Stomach (tissue), 8 donors: ENCODE measurements at regions not wholly inside any gene's neighbourhood (a gene's known extent, or its start where the extent isn't known, plus 50 kb on each side); places are given as distances from the start of the nearest gene placed in this dataset.

Source experiments
- DNase-seq, 2 donors: peaks; one replicate each; pipeline versions ENCODE4 v3.0.0 to v3.0.0-alpha.2; 2013 to 2019
- H3K27ac ChIP-seq, 5 donors: fragments of 200-600 bp in 4 of 5; sonication (generic) in 4 of 5; one replicate each; pipeline ENCODE4 v1.5.1; 2013 to 2019; ENCODE audit warnings: mild to moderate bottlenecking in 1 of 5, moderate library complexity in 1 of 5
- H3K27me3 ChIP-seq, 3 donors: fragments of 200-600 bp; sonication (generic); one replicate each; pipeline ENCODE4 v1.5.1; 2017 to 2019; ENCODE audit warnings: mixed run types in 1 of 3
- H3K36me3 ChIP-seq, 4 donors: fragments of 200-600 bp; sonication (generic); 1 replicate in 3 of 4; 2 replicates in 1 of 4; pipeline ENCODE4 v1.5.1; 2016 to 2019
- H3K4me1 ChIP-seq, 4 donors: fragments of 200-600 bp; sonication (generic); one replicate each; pipeline ENCODE4 v1.5.1; 2016 to 2019
- H3K4me3 ChIP-seq, 4 donors: fragments of 200-600 bp; sonication (generic) in 3 of 4; one replicate each; pipeline ENCODE4 v1.5.1; 2016 to 2019; ENCODE audit warnings: mild to moderate bottlenecking in 1 of 4
- H3K9me3 ChIP-seq, 4 donors: fragments of 200-600 bp; sonication (generic); one replicate each; pipeline ENCODE4 v1.5.1; 2016 to 2019
- EP300 ChIP-seq: sonication (generic); formaldehyde crosslinking; IDR thresholded peaks from one replicate; pipeline ENCODE4 v1.6.1; 2017; ENCODE audit warnings: antibody characterized with exemption
- POLR2A ChIP-seq, 4 donors: fragments of 450-650 bp; IDR thresholded peaks; one replicate each; pipeline ENCODE4 v1.6.1; 2016; ENCODE audit warnings: antibody characterized with exemption in 4 of 4, control low read depth in 2 of 4, mild to moderate bottlenecking in 1 of 4, moderate library complexity in 1 of 4
- POLR2AphosphoS5 ChIP-seq, 3 donors: sonication (generic); formaldehyde crosslinking; IDR thresholded peaks; one replicate each; pipeline ENCODE4 v1.6.1; 2016; ENCODE audit warnings: antibody characterized with exemption in 3 of 3
- WGBS, 5 donors: extraction: QIAGEN DNeasy Blood & Tissue Kit in 3 of 5; methylation state at CpG; one replicate each; pipeline versions ENCODE4 v1.1.5 to v1.1.7; 2013 to 2018; 5-methylcytosine and 5-hydroxymethylcytosine counted together
- intact Hi-C: fragments of 100-400 bp; cut with DNase I; formaldehyde crosslinking; loops from one replicate; pipeline ENCODE4 v1.15.1; 2023; ENCODE audit warnings: low total_unique reads
- TF ChIP-seq, protein P1 (sequence below), 7 experiments: fragments of 450-650 bp in 4 of 7; fragments of 200-600 bp in 3 of 7; sonication (generic) in 3 of 7; IDR thresholded peaks; one replicate each; pipeline ENCODE4 v1.5.1; 2016 to 2019; ENCODE audit warnings: antibody characterized with exemption in 7 of 7, control low read depth in 2 of 7, mild to moderate bottlenecking in 1 of 7
- donor health status: healthy with polysubstance abuse.
- donor health status: Bipolar disorder and iron deficiency.
- donor health status: healthy.

GRCh38 chr18:76764291-76764901, 58.0 kb upstream of the ZNF236 start:
- no peaks in the 10 kb centered on the region for H3K4me1 ChIP-seq
- TF ChIP-seq EP300 (no peak), POLR2AphosphoS5 (IDR thresholded peaks at IDR 0.05) (no peak), POLR2A (IDR thresholded peaks at IDR 0.05) (no peak)
- TF ChIP-seq, protein P1, sequence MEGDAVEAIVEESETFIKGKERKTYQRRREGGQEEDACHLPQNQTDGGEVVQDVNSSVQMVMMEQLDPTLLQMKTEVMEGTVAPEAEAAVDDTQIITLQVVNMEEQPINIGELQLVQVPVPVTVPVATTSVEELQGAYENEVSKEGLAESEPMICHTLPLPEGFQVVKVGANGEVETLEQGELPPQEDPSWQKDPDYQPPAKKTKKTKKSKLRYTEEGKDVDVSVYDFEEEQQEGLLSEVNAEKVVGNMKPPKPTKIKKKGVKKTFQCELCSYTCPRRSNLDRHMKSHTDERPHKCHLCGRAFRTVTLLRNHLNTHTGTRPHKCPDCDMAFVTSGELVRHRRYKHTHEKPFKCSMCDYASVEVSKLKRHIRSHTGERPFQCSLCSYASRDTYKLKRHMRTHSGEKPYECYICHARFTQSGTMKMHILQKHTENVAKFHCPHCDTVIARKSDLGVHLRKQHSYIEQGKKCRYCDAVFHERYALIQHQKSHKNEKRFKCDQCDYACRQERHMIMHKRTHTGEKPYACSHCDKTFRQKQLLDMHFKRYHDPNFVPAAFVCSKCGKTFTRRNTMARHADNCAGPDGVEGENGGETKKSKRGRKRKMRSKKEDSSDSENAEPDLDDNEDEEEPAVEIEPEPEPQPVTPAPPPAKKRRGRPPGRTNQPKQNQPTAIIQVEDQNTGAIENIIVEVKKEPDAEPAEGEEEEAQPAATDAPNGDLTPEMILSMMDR (IDR thresholded peaks at IDR 0.05): no peak
- DNase-seq: no peak
- H3K9me3 ChIP-seq: peaks cover 0 to 7% (median 3%) of the 10 kb centered on the region in 4 donors
- no peak overlapping the region for H3K4me3 ChIP-seq
- no peak overlapping the region for H3K27ac ChIP-seq
- WGBS, 5 donors: 82 to 91% (median 89%) methylated on average over 10 of the region's 10 CpGs
- no peaks in the 10 kb centered on the region for H3K27me3 ChIP-seq
- intact Hi-C loops: no loop called here
- no peaks in the 10 kb centered on the region for H3K36me3 ChIP-seq

- TF ChIP-seq EP300 (no peak), POLR2A (IDR thresholded peaks at IDR 0.05) (no peak), POLR2AphosphoS5 (IDR thresholded peaks at IDR 0.05) (no peak)
- TF ChIP-seq, protein P1 (IDR thresholded peaks at IDR 0.05): no peak
- no peaks in the 10 kb centered on the region for H3K36me3 ChIP-seq
- WGBS, 5 donors: 87 to 97% (median 93%) methylated on average over 21 to 24 of the region's 24 CpGs
- H3K4me3 ChIP-seq: no peak overlapping the region
- H3K4me1 ChIP-seq: peaks cover 0 to 15% (median 5%) of the 10 kb centered on the region in 4 donors
- H3K27me3 ChIP-seq: no peaks in the 10 kb centered on the region
- H3K27ac ChIP-seq: peak overlapping the region in 1 of 5 donors; percentile 29
- no peaks in the 10 kb centered on the region for H3K9me3 ChIP-seq
- no peak for DNase-seq
- intact Hi-C loops: no loop called here
Measured at GRCh38 chr18:76759056-76759455, 63.3 kb upstream of the ZNF236 start.

DNA sequence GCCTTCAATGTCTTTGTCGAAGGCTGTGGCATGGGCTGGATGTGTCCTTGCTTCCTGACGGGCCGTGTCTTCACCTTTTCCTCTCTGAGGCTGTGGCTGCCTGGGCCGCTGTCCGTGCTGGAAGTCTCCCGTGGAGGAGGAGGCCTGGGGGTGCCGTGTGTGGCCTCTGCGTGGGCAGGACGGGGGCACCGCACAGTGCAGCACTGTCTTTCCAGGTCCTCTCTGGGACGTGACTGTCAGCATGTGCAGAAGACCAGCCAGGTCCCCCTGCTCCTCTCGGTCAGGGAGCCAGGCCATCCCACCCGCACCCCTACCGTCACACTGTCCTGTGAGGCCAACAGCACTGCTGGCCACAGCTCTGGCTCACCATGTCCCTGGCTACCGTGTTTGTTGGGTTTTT, 64.4 kb upstream of the ZNF236 start:
- Histone ChIP-seq H3K36me3 (no peaks in the 10 kb centered on the region), H3K4me1 (peaks cover 0 to 15% (median 5%) of the 10 kb centered on the region in 4 donors), H3K27ac (peak overlapping the region in 3 of 5 donors; percentile 33 to 71 (median 64)), H3K4me3 (no peak overlapping the region), H3K27me3 (no peaks in the 10 kb centered on the region), H3K9me3 (no peaks in the 10 kb centered on the region)
- no peak for DNase-seq
- no peak for TF ChIP-seq POLR2AphosphoS5 (IDR thresholded peaks at IDR 0.05)
- TF ChIP-seq POLR2A (IDR thresholded peaks at IDR 0.05): no peak
- TF ChIP-seq, protein P1 (IDR thresholded peaks at IDR 0.05): no peak
- TF ChIP-seq EP300: no peak
- intact Hi-C loops: no loop called here
- 71 to 93% (median 89%) methylated on average over 10 to 15 of the region's 15 CpGs for WGBS, 5 donors

- Histone ChIP-seq H3K9me3 (no peaks in the 10 kb centered on the region), H3K27ac (peak overlapping the region in 3 of 5 donors; percentile 33 to 71 (median 64)), H3K4me1 (peaks cover 0 to 15% (median 5%) of the 10 kb centered on the region in 4 donors), H3K36me3 (no peaks in the 10 kb centered on the region), H3K4me3 (no peak overlapping the region), H3K27me3 (no peaks in the 10 kb centered on the region)
- TF ChIP-seq POLR2AphosphoS5 (IDR thresholded peaks at IDR 0.05) (peak in 2 of 3 donors; percentile 16 to 33), POLR2A (IDR thresholded peaks at IDR 0.05) (no peak)
- DNase-seq: peak in 1 of 2 donors; percentile 77
- 64 to 82% (median 70%) methylated on average over 15 of the region's 15 CpGs for WGBS, 5 donors
- intact Hi-C loops: no loop called here
Measured at GRCh38 chr18:76757335-76757734, 65.0 kb upstream of the ZNF236 start.
